NB4 (cell line): ENCODE measurements at regions not wholly inside any gene's neighbourhood (a gene's known extent, or its start where the extent isn't known, plus 50 kb on each side); places are given as distances from the start of the nearest gene placed in this dataset.

ENCODE experiments used
- CTCF ChIP-seq: IDR thresholded peaks from one replicate; pipeline ENCODE4 v1.5.1; 2012; ENCODE audit warnings: low read depth, low read length
- MAX ChIP-seq: IDR thresholded peaks from 2 replicates; pipeline ENCODE4 v1.6.1; 2011; ENCODE audit warnings: low read depth, low read length
- POLR2A ChIP-seq: IDR thresholded peaks from 2 replicates; pipeline ENCODE4 v1.6.1; 2011; ENCODE audit warnings: mild to moderate bottlenecking; ENCODE audit not compliant: insufficient read length; ENCODE audit errors: extremely low read depth

- TF ChIP-seq POLR2A (no peak), CTCF (no peak), MAX (no peak)
These were observed 500.6 kb downstream of the XIRP2 start for GRCh38 chr2:167388901-167389300.
